GM21360 (cell line): ENCODE measurements at regions not wholly inside any gene's neighbourhood (a gene's known extent, or its start where the extent isn't known, plus 50 kb on each side); places are given as distances from the start of the nearest gene placed in this dataset.
"Not testable (repeated sequence)": the region's sequence is repeated elsewhere in the genome, so short reads cannot be mapped to it uniquely, and the experiment has no call there.

Experiments
- ATAC-seq: cut with Tn5 transposase; IDR thresholded peaks from one replicate; pipeline ENCODE4 v1.9.1; 2021; ENCODE audit warnings: mild to moderate bottlenecking, moderate library complexity; ENCODE audit not compliant: unreplicated experiment

DNA sequence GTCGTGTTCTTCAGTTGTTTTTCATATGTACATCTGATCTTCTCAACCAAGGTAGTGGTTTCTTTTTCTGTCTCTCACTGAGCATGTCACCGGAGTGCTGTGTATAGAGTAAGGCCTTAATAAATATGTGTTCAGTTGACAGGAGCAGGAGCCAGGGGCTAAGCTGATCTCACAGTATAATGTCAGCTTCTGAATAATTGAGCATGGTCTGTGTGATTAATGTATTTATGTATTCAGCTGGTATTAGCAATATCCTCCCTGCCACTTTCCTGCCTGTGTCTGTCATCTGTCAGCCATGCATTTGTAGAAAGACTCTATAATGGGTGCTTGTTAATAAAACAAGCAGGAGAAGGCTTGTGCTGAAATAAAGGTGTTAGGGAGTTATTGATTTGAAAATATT lies 198.9 kb downstream of the ADCYAP1 start:
- no peak for ATAC-seq

- ATAC-seq = no peak
These were observed 199.7 kb downstream of the ADCYAP1 start for GRCh38 chr18:1104181-1104881.

DNA sequence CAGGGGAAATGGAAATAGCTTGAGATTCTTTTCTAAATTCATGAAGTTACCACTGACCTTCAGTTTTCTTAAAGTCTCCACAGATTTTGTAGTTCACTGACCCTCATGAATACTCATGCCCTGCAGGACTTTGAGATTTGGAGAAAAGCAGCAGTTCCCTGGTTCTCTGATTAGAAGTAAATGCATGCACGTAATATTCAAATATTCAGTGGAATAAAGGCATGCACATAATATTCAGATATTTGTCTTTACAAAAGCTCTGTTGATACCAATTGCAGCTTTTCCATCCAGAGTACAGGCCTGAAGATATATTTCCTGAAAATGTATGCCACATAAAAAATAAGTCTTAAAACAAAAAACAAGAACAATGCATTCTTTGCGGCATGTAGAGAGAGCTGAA lies 219.8 kb downstream of the ADCYAP1 start:
- no peak for ATAC-seq

DNA sequence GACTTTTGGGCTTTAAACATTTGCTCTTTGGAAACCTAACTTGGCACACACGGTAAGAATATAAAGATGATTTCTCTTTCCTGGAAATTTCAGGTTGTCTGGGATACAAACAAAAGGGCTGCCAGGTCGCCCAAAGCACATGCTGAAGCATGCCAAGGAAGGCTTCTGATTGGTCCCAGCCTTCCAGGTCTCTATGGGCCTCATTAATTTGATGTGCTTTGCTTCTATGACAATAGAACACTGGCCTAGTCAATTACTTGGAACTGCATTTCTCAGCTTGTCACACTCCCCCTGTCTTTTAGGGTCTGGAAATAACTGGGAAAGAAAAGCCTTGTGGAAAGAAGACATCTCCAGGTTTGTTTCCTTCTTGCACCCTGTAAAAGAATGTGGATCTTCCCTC lies 228.9 kb downstream of the ADCYAP1 start:
- ATAC-seq = no peak

GRCh38 chr18:1147730-1148129 lies 243.1 kb downstream of the ADCYAP1 start:
- no peak for ATAC-seq

DNA sequence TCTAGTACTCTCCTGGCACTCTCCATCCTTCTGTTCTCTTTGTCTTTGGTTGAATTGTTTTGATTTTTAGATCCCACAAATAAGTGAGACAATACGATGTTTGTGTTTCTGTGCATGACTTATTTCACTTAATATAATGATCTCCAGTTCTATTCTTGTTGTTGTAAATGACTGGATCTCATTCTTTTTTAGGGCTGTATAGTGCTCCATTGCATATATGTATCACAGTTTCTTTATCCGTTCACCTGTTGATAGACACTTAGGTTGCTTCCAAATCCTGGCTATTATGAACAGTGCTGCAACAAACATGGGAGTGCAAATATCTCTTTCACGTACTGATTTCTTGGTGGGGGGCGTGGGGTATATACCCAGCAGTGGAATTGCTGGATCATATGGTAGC lies 245.0 kb downstream of the ADCYAP1 start:
- no peak for ATAC-seq

GRCh38 chr18:1150344-1150743 lies 245.7 kb downstream of the ADCYAP1 start:
- ATAC-seq = no peak

DNA sequence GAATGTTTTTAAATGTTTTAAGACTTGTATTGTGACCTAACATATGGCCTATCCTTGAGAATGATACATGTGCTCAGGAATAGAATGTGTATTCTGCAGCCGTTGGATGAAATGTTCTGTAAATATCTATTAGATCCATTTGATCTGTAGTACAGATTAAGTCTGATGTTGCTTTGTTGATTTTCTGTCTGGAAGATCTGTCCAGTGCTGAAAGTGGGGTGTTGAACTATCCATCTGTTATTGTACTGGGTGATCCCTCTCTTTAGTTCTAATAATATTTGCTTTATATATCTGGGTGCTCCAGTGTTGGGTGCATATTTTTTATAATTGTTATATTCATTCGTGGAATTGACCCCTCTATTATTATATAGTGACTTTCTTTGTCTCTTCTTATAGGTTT lies 248.3 kb downstream of the ADCYAP1 start:
- ATAC-seq = not testable (repeated sequence)

- ATAC-seq = no peak
These were observed 268.9 kb downstream of the ADCYAP1 start for GRCh38 chr18:1173593-1173992.

GRCh38 chr18:1177232-1177631 lies 272.6 kb downstream of the ADCYAP1 start:
- no peak for ATAC-seq

DNA sequence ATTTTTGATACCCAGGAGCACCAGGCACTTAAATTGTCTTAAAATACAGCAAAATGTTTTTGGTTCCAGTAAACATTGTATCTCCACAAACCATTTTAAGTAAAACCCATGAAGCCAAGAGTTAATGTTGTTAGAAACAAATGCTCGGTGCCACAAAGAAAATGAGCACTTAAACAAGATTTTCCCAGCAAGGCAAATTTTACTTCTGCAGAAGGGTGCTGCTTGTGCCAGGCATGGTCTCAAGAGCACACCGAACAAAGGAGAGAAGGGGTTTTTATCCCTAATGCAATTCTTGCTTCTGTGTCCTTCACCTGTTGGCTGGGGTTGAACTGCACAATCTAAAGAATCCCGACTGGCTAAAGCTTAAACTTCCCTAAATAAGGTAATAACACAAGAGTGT lies 286.7 kb downstream of the ADCYAP1 start:
- no peak for ATAC-seq

DNA sequence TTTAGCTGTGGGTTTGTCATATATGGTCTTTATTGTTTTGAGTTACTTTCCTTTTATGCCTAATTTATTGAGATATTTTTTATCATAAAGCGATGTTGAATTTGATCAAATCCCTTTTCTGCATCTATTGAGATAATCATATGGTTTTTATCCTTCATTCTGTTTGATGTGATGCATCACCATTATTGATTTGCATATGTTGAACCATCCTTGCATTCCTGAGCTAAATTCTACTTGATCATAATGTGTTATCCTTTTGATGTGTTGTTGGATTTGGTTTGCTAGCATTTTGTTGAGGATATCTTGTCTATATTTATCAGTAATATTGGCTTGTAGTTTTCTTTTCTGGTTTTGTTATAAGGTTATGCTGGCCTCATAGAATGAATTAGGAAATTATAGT lies 308.5 kb downstream of the ADCYAP1 start:
- ATAC-seq = no peak

DNA sequence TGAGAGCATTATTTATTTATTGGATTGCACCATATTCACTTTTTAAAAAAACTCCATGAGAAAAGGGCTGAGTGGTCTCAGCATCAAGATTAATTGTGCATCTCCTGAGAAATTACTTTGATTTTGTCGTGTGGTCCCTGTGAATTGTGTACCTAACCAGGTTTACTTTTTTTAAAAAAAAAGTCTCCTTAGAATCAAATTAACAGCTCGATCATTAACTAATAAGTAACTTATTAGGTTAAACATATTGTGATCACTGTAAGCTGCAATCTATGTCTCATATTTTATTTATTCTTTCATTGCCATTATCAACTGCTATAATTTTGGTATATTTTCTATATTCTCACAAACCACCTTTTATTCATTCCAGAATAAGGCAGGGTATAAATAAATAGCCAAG lies 318.2 kb downstream of the ADCYAP1 start:
- no peak for ATAC-seq

DNA sequence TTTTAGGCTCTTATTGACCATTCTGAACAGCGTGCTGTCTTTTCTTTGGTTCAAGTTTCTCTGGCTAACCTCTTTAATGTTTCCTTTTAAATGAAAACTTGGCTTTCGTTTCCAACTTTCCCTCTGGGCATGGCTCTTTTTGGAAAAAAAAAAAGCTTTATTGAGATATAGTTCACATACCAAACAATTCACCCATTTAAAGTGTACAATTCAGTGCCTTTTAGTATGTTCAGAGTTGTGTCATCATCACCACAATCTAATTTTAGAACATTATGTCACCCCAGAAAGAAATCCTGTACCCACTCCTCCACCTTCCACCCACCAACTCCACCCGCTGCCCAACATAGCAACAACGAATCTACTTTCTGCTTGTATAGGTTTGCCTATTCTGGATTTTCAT lies 322.4 kb downstream of the ADCYAP1 start:
- ATAC-seq = no peak

DNA sequence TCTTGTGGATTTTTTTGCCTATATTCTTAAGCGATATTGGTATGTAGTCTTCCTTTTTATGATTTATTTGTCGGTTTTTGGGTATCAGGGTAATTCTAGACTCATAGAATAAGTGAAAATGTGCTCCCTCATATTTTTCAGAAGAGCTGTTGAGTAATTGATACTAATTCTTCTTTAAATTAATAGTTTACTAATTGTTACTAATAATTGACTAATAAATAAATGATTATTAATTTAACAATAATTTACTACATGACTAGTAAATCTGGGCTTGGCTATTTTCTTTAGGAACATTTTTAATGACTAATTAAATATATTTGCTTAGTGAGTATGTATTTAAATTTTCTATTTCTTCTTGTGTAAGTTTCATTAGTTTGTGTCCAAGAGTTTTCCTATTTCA lies 325.0 kb downstream of the ADCYAP1 start:
- no peak for ATAC-seq

GRCh38 chr18:1232867-1233266 lies 328.2 kb downstream of the ADCYAP1 start:
- no peak for ATAC-seq

- no peak for ATAC-seq
These were observed 336.0 kb downstream of the ADCYAP1 start for GRCh38 chr18:1240701-1241100.

DNA sequence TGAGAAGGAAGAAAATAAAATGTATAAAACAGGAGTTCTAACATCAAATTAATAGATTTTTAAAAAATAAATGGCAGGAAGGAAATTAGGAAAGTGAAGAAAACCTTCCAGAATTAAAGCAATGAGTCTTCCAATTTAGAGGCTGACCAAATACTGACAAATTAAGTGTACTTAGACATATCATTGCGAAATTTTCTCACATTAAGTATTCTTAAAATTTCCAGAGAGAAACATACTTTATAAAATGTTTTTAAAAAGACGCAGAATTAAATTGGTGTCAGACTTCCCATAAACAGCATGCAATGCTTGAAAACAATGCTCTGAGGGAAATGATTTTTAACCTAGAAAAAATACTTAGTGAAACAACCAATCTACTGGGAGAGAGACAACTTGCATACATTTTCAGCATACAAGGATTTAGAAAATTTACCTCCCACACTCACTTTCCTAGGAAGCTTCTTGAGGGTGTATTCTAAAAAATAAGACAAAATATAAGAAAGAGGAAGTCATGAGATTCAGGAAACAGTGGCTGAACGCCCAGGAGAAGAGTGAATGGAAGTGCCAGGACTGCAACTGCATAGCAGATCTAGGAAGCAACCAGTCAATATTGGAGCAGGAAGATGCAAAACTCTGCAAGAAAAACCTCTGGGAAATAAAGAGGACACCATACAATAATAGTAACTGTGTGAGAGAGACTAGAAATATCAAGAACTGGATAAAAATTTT lies 339.9 kb downstream of the ADCYAP1 start:
- ATAC-seq = no peak

GRCh38 chr18:1246827-1247226 lies 342.2 kb downstream of the ADCYAP1 start:
- ATAC-seq = no peak

- ATAC-seq = no peak
These were observed 347.9 kb downstream of the ADCYAP1 start for GRCh38 chr18:1252534-1252933.

GRCh38 chr18:1252936-1253335 lies 348.3 kb downstream of the ADCYAP1 start:
- no peak for ATAC-seq

DNA sequence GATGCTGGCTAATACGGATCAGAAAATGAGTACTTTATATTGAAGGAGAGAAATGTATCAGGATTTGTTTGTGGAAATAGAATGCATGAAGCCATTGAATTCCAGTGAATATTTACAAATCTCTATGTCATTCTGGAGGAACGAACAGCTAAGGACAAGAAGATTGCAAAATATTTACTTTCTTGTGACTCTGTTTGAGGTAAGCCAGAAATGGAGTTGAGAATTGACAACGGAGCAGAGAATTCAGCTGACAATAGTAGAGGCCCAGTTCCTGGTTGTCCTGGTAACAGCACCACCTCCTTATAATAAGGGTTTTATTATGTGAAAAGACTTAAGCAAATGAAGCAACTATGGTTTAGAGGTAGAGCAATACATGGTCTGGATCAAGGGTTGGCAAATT lies 349.2 kb downstream of the ADCYAP1 start:
- no peak for ATAC-seq

DNA sequence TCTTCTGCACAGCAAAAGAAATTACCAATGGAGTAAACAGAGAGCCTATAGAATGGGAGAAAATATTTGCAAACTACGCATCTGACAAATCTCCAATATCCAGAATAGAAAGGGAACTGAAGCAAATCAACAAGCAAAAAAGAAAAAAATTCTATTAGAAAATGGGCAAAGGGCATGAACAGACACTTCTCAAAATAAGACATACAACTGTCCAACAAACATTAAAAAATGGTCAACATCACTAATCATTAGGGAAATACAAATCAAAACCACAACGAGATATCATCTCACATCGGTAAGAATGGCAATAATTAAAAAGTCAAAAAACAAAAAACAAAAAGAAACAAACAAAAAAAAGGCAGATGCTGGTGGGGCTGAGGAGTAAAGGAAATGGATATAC lies 356.4 kb downstream of the ADCYAP1 start:
- no peak for ATAC-seq
